GM19023 (cell line): ENCODE measurements at regions not wholly inside any gene's neighbourhood (a gene's known extent, or its start where the extent isn't known, plus 50 kb on each side); places are given as distances from the start of the nearest gene placed in this dataset.

Experiments used
- ATAC-seq: cut with Tn5 transposase; IDR thresholded peaks from one replicate; pipeline ENCODE4 v1.9.1; 2021; ENCODE audit warnings: mild to moderate bottlenecking, moderate library complexity; ENCODE audit not compliant: unreplicated experiment

GRCh38 chr14:97539884-97540283 lies 742.7 kb downstream of the VRK1 start:
- ATAC-seq = no peak

- ATAC-seq = no peak
These were observed 746.0 kb downstream of the VRK1 start for GRCh38 chr14:97543221-97543620.

GRCh38 chr14:97543816-97544215 lies 746.6 kb downstream of the VRK1 start:
- no peak for ATAC-seq

- ATAC-seq = no peak
These were observed 747.4 kb downstream of the VRK1 start for GRCh38 chr14:97544571-97544970.

- no peak for ATAC-seq
These were observed 749.5 kb downstream of the VRK1 start for GRCh38 chr14:97546491-97547230.

- ATAC-seq = no peak
These were observed 753.3 kb downstream of the VRK1 start for GRCh38 chr14:97550463-97550862.

GRCh38 chr14:97554597-97554996 lies 757.4 kb downstream of the VRK1 start:
- ATAC-seq = no peak

- ATAC-seq = no peak
These were observed 767.2 kb downstream of the VRK1 start for GRCh38 chr14:97564334-97564733.

- no peak for ATAC-seq
These were observed 774.0 kb downstream of the VRK1 start for GRCh38 chr14:97571201-97571600.

- ATAC-seq = no peak
These were observed 774.8 kb downstream of the VRK1 start for GRCh38 chr14:97571866-97572555.

- no peak for ATAC-seq
These were observed 775.6 kb downstream of the VRK1 start for GRCh38 chr14:97572583-97573458.

- no peak for ATAC-seq
These were observed 778.5 kb downstream of the VRK1 start for GRCh38 chr14:97575677-97576076.

GRCh38 chr14:97578982-97579548 lies 781.9 kb downstream of the VRK1 start:
- no peak for ATAC-seq

- ATAC-seq = no peak
These were observed 783.8 kb downstream of the VRK1 start for GRCh38 chr14:97581016-97581415.

GRCh38 chr14:97582022-97582421 lies 784.8 kb downstream of the VRK1 start:
- no peak for ATAC-seq

GRCh38 chr14:97584528-97584927 lies 787.3 kb downstream of the VRK1 start:
- no peak for ATAC-seq

- ATAC-seq = no peak
These were observed 795.3 kb downstream of the VRK1 start for GRCh38 chr14:97592341-97592980.

- no peak for ATAC-seq
These were observed 797.1 kb downstream of the VRK1 start for GRCh38 chr14:97594306-97594705.

- ATAC-seq = no peak
These were observed 805.4 kb downstream of the VRK1 start for GRCh38 chr14:97602438-97603117.

- no peak for ATAC-seq
These were observed 806.0 kb downstream of the VRK1 start for GRCh38 chr14:97603201-97603600.
